ENCODE measurements at regions not wholly inside any gene's neighbourhood (a gene's known extent, or its start where the extent isn't known, plus 50 kb on each side); places are given as distances from the start of the nearest gene placed in this dataset.
A peak's percentile ranks its signal among the peaks of the same experiment; 100 is the strongest.
"Not testable (repeated sequence)": the region's sequence is repeated elsewhere in the genome, so short reads cannot be mapped to it uniquely, and the experiment has no call there.

- Histone ChIP-seq H3K36me3 (no peaks in the 10 kb centered on the region), H3K4me3 (ENCODE audit: low read depth in 1 of 2, low read length in 1 of 2) (no peak overlapping the region), H3K9me3 (no peaks in the 10 kb centered on the region), H3K27me3 (no peaks in the 10 kb centered on the region), H3K4me1 (ENCODE audit: control insufficient read depth in 1 of 2, insufficient read depth in 1 of 2, low read depth in 1 of 2, low read length in 1 of 2) (peaks cover 11 to 32% of the 10 kb centered on the region in 2 experiments), H3K27ac (peak overlapping the region; percentile 45)
- TF ChIP-seq, protein P1, sequence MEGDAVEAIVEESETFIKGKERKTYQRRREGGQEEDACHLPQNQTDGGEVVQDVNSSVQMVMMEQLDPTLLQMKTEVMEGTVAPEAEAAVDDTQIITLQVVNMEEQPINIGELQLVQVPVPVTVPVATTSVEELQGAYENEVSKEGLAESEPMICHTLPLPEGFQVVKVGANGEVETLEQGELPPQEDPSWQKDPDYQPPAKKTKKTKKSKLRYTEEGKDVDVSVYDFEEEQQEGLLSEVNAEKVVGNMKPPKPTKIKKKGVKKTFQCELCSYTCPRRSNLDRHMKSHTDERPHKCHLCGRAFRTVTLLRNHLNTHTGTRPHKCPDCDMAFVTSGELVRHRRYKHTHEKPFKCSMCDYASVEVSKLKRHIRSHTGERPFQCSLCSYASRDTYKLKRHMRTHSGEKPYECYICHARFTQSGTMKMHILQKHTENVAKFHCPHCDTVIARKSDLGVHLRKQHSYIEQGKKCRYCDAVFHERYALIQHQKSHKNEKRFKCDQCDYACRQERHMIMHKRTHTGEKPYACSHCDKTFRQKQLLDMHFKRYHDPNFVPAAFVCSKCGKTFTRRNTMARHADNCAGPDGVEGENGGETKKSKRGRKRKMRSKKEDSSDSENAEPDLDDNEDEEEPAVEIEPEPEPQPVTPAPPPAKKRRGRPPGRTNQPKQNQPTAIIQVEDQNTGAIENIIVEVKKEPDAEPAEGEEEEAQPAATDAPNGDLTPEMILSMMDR (IDR thresholded peaks at IDR 0.05): no peak
Measured at GRCh38 chr6:134432036-134432435, 114.1 kb upstream of the SGK1 start.

DNA sequence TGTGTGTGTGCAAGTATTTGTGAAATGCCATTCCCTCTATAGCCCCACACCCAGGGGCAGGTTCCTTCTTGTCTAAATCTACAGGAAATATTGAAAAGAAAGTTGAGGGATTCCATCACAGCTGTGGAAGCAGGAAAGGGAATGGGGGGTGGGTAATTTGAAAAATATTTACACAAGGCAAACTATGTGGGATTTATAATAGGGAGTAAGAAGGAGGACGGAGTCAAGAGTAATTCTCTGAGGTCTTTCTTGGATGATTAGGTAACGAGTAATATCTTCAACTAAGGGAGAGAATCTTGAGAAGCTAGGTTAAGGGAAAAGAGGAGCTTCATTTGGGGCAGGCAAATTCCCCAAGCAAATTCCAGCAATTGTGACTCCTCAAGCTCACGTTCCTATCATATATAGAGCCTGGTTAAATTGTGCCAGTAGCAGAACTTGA, 113.5 kb upstream of the SGK1 start:
- Histone ChIP-seq H3K4me1 (ENCODE audit: control insufficient read depth in 1 of 2, insufficient read depth in 1 of 2, low read depth in 1 of 2, low read length in 1 of 2) (peaks cover 8 to 26% of the 10 kb centered on the region in 2 experiments), H3K9me3 (no peaks in the 10 kb centered on the region), H3K4me3 (ENCODE audit: low read depth in 1 of 2, low read length in 1 of 2) (no peak overlapping the region), H3K27ac (peak overlapping the region; percentile 45), H3K36me3 (no peaks in the 10 kb centered on the region), H3K27me3 (no peaks in the 10 kb centered on the region)
- TF ChIP-seq, protein P1 (IDR thresholded peaks at IDR 0.05): no peak

GRCh38 chr6:134429861-134430380, 112.0 kb upstream of the SGK1 start:
- no peaks in the 10 kb centered on the region for H3K9me3 ChIP-seq
- no peaks in the 10 kb centered on the region for H3K36me3 ChIP-seq
- H3K27me3 ChIP-seq: no peaks in the 10 kb centered on the region
- TF ChIP-seq, protein P1 (IDR thresholded peaks at IDR 0.05): no peak
- H3K4me3 ChIP-seq (ENCODE audit: low read depth in 1 of 2, low read length in 1 of 2): no peak overlapping the region
- H3K4me1 ChIP-seq (ENCODE audit: control insufficient read depth in 1 of 2, insufficient read depth in 1 of 2, low read depth in 1 of 2, low read length in 1 of 2): peaks cover 8 to 26% of the 10 kb centered on the region in 2 experiments
- peak overlapping the region; percentile 65 for H3K27ac ChIP-seq

GRCh38 chr6:134427721-134428120, 109.8 kb upstream of the SGK1 start:
- Histone ChIP-seq H3K27ac (no peak overlapping the region), H3K4me3 (ENCODE audit: low read depth in 1 of 2, low read length in 1 of 2) (no peak overlapping the region), H3K36me3 (no peaks in the 10 kb centered on the region), H3K4me1 (ENCODE audit: control insufficient read depth in 1 of 2, insufficient read depth in 1 of 2, low read depth in 1 of 2, low read length in 1 of 2) (peaks cover 13 to 34% of the 10 kb centered on the region in 2 experiments), H3K27me3 (no peaks in the 10 kb centered on the region), H3K9me3 (no peaks in the 10 kb centered on the region)
- TF ChIP-seq, protein P1 (IDR thresholded peaks at IDR 0.05): no peak

DNA sequence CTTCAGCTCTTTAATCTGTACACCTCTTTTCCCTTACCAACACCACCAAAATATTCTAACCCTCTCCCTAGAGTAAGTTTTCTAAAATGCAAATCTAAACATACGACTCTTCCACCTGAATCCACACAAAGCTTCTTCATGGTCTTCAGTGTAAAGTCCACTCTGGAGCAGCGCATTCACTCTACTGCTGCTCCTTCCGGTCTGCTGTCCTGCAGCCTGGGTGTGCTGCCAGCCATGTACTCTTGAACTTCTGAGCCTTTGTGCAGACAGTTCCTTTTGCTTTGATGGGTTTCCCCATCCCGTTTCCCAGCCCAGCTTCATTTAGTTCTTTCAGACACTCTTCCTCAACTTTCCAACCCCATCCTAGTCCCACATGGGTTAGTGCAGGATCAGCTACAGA, 108.7 kb upstream of the SGK1 start:
- no peak overlapping the region for H3K4me3 ChIP-seq (ENCODE audit: low read depth in 1 of 2, low read length in 1 of 2)
- no peak overlapping the region for H3K27ac ChIP-seq
- peaks cover 13 to 28% of the 10 kb centered on the region in 2 experiments for H3K4me1 ChIP-seq (ENCODE audit: control insufficient read depth in 1 of 2, insufficient read depth in 1 of 2, low read depth in 1 of 2, low read length in 1 of 2)
- no peaks in the 10 kb centered on the region for H3K9me3 ChIP-seq
- no peaks in the 10 kb centered on the region for H3K27me3 ChIP-seq
- TF ChIP-seq, protein P1 (IDR thresholded peaks at IDR 0.05): no peak
- H3K36me3 ChIP-seq: no peaks in the 10 kb centered on the region

DNA sequence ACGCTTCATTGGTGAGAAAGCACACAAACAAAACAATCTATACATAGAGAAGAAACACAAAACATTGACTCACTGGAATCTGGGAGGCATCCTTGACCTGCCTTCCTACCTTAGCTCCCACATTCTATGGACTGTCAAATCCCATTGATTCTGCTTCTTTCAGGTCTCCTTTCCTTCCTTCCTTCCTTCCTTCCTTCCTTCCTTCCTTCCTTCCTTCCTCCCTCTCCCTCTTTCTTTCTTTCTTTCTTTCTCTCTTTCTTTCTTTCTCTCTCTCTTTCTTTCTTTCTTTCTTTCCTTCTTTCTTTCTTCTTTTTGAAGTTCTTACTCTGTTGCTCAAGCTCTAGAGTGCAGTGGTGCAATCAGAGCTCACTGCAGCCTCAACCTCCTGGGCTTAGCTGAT, 108.0 kb upstream of the SGK1 start:
- H3K27ac ChIP-seq; H3K4me3 ChIP-seq (ENCODE audit: low read depth in 1 of 2, low read length in 1 of 2); H3K9me3 ChIP-seq; H3K27me3 ChIP-seq; H3K36me3 ChIP-seq: not testable (repeated sequence)
- peaks cover 13 to 21% of the 10 kb centered on the region in 2 experiments for H3K4me1 ChIP-seq (ENCODE audit: control insufficient read depth in 1 of 2, insufficient read depth in 1 of 2, low read depth in 1 of 2, low read length in 1 of 2)
